ENCODE measurements at regions not wholly inside any gene's neighbourhood (a gene's known extent, or its start where the extent isn't known, plus 50 kb on each side); places are given as distances from the start of the nearest gene placed in this dataset.

- no peak for TF ChIP-seq ELF4 (IDR thresholded peaks at IDR 0.05)
- no peak for TF ChIP-seq FOXM1 (IDR thresholded peaks at IDR 0.05; ENCODE audit: borderline replicate concordance)
- no peak for TF ChIP-seq LEF1 (IDR thresholded peaks at IDR 0.05; ENCODE audit: borderline replicate concordance)
- TF ChIP-seq TARDBP (IDR thresholded peaks at IDR 0.05): no peak
- no peak for TF ChIP-seq ZNF384 (IDR thresholded peaks at IDR 0.05)
- no peak for TF ChIP-seq ARNT (IDR thresholded peaks at IDR 0.05)
- no peak for TF ChIP-seq CTBP1 (IDR thresholded peaks at IDR 0.05; ENCODE audit: borderline replicate concordance)
- no peak for TF ChIP-seq HDGF (IDR thresholded peaks at IDR 0.05; ENCODE audit: borderline replicate concordance)
- no peak for TF ChIP-seq SP1 (IDR thresholded peaks at IDR 0.05)
- TF ChIP-seq BHLHE40 (IDR thresholded peaks at IDR 0.05; ENCODE audit: borderline replicate concordance): no peak
- no peak for TF ChIP-seq FOXA1 (IDR thresholded peaks at IDR 0.05)
- TF ChIP-seq PKNOX1 (IDR thresholded peaks at IDR 0.05): no peak
- TF ChIP-seq NFRKB (IDR thresholded peaks at IDR 0.05): no peak
- TF ChIP-seq L3MBTL2 (conservative IDR thresholded peaks at IDR 0.05): no peak
- ChIA-PET CTCF (no interaction called here), POLR2A (no interaction called here)
- DNase-seq (ENCODE audit: extremely low spot score): no peak
Measured at GRCh38 chr6:103081126-103081525, 1687.6 kb downstream of the GRIK2 start.

GRCh38 chr6:103080497-103080896, 1687.0 kb downstream of the GRIK2 start:
- ChIA-PET CTCF (no interaction called here), POLR2A (no interaction called here)
- no peak for DNase-seq (ENCODE audit: extremely low spot score)
- TF ChIP-seq SP1 (IDR thresholded peaks at IDR 0.05) (no peak), LEF1 (IDR thresholded peaks at IDR 0.05; ENCODE audit: borderline replicate concordance) (no peak), CTBP1 (IDR thresholded peaks at IDR 0.05; ENCODE audit: borderline replicate concordance) (no peak), ZNF384 (IDR thresholded peaks at IDR 0.05) (no peak), ARNT (IDR thresholded peaks at IDR 0.05) (no peak), NFRKB (IDR thresholded peaks at IDR 0.05) (no peak), PKNOX1 (IDR thresholded peaks at IDR 0.05) (no peak), BHLHE40 (IDR thresholded peaks at IDR 0.05; ENCODE audit: borderline replicate concordance) (no peak), FOXM1 (IDR thresholded peaks at IDR 0.05; ENCODE audit: borderline replicate concordance) (no peak), FOXA1 (IDR thresholded peaks at IDR 0.05) (no peak), TARDBP (IDR thresholded peaks at IDR 0.05) (no peak)

GRCh38 chr6:103079867-103080266, 1686.4 kb downstream of the GRIK2 start:
- TF ChIP-seq FOXK2 (IDR thresholded peaks at IDR 0.05) (no peak), ZNF384 (IDR thresholded peaks at IDR 0.05) (no peak), CTBP1 (IDR thresholded peaks at IDR 0.05; ENCODE audit: borderline replicate concordance) (no peak), ELF4 (IDR thresholded peaks at IDR 0.05) (no peak), FOXA1 (IDR thresholded peaks at IDR 0.05) (no peak), NFRKB (IDR thresholded peaks at IDR 0.05) (no peak), TARDBP (IDR thresholded peaks at IDR 0.05) (no peak), FOXM1 (IDR thresholded peaks at IDR 0.05; ENCODE audit: borderline replicate concordance) (no peak)
- DNase-seq (ENCODE audit: extremely low spot score): no peak
- CTCF ChIA-PET: no interaction called here
- POLR2A ChIA-PET: no interaction called here

GRCh38 chr6:103062136-103062535, 1668.6 kb downstream of the GRIK2 start:
- no peak for TF ChIP-seq TARDBP (IDR thresholded peaks at IDR 0.05)
- TF ChIP-seq SUZ12 (IDR thresholded peaks at IDR 0.05): no peak
- TF ChIP-seq L3MBTL2 (conservative IDR thresholded peaks at IDR 0.05): no peak
- no peak for TF ChIP-seq ELF4 (IDR thresholded peaks at IDR 0.05)
- no peak for TF ChIP-seq LEF1 (IDR thresholded peaks at IDR 0.05; ENCODE audit: borderline replicate concordance)
- no peak for TF ChIP-seq NFRKB (IDR thresholded peaks at IDR 0.05)
- no peak for TF ChIP-seq HDGF (IDR thresholded peaks at IDR 0.05; ENCODE audit: borderline replicate concordance)
- no peak for TF ChIP-seq FOXA1 (IDR thresholded peaks at IDR 0.05)
- POLR2A ChIA-PET: interaction anchor here (0.6 kb wide), 1 partner anchor 662 kb away, joined by 3 read pairs; no protein-coding TSS in a partner anchor
- CTCF ChIA-PET: no interaction called here
- no peak for DNase-seq (ENCODE audit: extremely low spot score)

GRCh38 chr6:103047567-103047966, 1654.1 kb downstream of the GRIK2 start:
- CTCF ChIA-PET: no interaction called here
- POLR2A ChIA-PET: no interaction called here
- TF ChIP-seq NFRKB (IDR thresholded peaks at IDR 0.05) (no peak), SUZ12 (IDR thresholded peaks at IDR 0.05) (no peak), FOXM1 (IDR thresholded peaks at IDR 0.05; ENCODE audit: borderline replicate concordance) (no peak), TARDBP (IDR thresholded peaks at IDR 0.05) (no peak), ZNF384 (IDR thresholded peaks at IDR 0.05) (no peak), ARNT (IDR thresholded peaks at IDR 0.05) (no peak), FOXA1 (IDR thresholded peaks at IDR 0.05) (no peak), PKNOX1 (IDR thresholded peaks at IDR 0.05) (no peak), CTBP1 (IDR thresholded peaks at IDR 0.05; ENCODE audit: borderline replicate concordance) (no peak), BHLHE40 (IDR thresholded peaks at IDR 0.05; ENCODE audit: borderline replicate concordance) (no peak), LEF1 (IDR thresholded peaks at IDR 0.05; ENCODE audit: borderline replicate concordance) (no peak), SP1 (IDR thresholded peaks at IDR 0.05) (no peak), L3MBTL2 (conservative IDR thresholded peaks at IDR 0.05) (no peak), ELF4 (IDR thresholded peaks at IDR 0.05) (no peak), HDGF (IDR thresholded peaks at IDR 0.05; ENCODE audit: borderline replicate concordance) (no peak), FOXK2 (IDR thresholded peaks at IDR 0.05) (no peak)
- no peak for DNase-seq (ENCODE audit: extremely low spot score)

GRCh38 chr6:103042336-103042735, 1648.8 kb downstream of the GRIK2 start:
- no peak for DNase-seq (ENCODE audit: extremely low spot score)
- no peak for TF ChIP-seq ARNT (IDR thresholded peaks at IDR 0.05)
- TF ChIP-seq CTBP1 (IDR thresholded peaks at IDR 0.05; ENCODE audit: borderline replicate concordance): no peak
- TF ChIP-seq ZNF384 (IDR thresholded peaks at IDR 0.05): no peak
- no peak for TF ChIP-seq FOXM1 (IDR thresholded peaks at IDR 0.05; ENCODE audit: borderline replicate concordance)
- no peak for TF ChIP-seq HDGF (IDR thresholded peaks at IDR 0.05; ENCODE audit: borderline replicate concordance)
- no peak for TF ChIP-seq SP1 (IDR thresholded peaks at IDR 0.05)
- TF ChIP-seq L3MBTL2 (conservative IDR thresholded peaks at IDR 0.05): no peak
- TF ChIP-seq PKNOX1 (IDR thresholded peaks at IDR 0.05): no peak
- TF ChIP-seq BHLHE40 (IDR thresholded peaks at IDR 0.05; ENCODE audit: borderline replicate concordance): no peak
- TF ChIP-seq SUZ12 (IDR thresholded peaks at IDR 0.05): no peak
- TF ChIP-seq NFRKB (IDR thresholded peaks at IDR 0.05): no peak
- no peak for TF ChIP-seq LEF1 (IDR thresholded peaks at IDR 0.05; ENCODE audit: borderline replicate concordance)
- TF ChIP-seq TARDBP (IDR thresholded peaks at IDR 0.05): no peak
- TF ChIP-seq ELF4 (IDR thresholded peaks at IDR 0.05): no peak
- no peak for TF ChIP-seq FOXA1 (IDR thresholded peaks at IDR 0.05)
- no peak for TF ChIP-seq FOXK2 (IDR thresholded peaks at IDR 0.05)

More at GRCh38 chr6:103042336-103042735, 1648.8 kb downstream of the GRIK2 start:
- ChIA-PET POLR2A (no interaction called here), CTCF (no interaction called here)
